ENCODE measurements at regions not wholly inside any gene's neighbourhood (a gene's known extent, or its start where the extent isn't known, plus 50 kb on each side); places are given as distances from the start of the nearest gene placed in this dataset.

DNA sequence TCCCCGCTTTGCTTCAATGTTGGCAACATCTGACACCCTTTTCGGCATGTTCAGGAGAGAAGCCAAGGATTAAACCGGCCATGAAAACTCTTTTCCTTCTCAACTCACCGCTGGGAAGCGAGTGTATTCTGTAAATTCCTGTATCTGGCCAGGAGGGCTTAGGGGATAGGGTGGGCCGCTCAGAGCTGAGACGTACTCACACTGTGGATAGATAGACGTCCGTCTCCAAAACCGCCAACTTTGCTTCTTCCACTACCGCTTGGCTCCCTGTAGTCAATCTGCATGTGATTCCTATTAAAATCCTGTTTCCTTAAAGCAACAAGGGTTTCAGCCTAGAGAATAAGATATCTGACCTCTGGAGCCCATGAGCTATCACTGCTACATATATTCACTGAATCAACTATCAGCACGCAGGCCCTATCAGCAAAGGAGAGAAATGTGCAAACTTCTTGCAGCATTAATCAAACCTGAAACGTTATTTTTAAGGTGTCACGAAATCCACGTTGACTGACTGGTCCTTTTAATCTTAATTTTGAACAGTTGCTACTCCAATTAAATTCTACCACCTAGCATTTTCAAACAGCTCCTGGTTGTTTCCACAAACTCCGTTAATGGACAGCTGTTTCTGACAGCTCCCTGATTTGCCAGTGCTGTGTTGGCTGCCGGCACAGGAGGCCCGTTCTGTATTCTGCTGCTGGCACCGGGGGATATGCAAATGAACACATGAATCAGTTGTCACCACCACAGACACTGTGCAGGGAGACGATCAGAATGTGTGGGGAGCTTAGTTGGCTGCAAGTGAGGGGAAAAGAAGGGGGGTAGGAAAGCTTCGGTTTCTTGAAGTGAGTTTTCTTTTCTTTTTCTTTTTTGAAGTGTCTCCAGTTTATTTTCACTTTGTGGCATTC is 438.9 kb upstream of the ARRDC4 start:
- no peak for TF ChIP-seq EED (CRISPR knock-in tag; IDR thresholded peaks at IDR 0.05)
- no peak for TF ChIP-seq SOX13 (IDR thresholded peaks at IDR 0.05)
- TF ChIP-seq SOX13 (CRISPR knock-in tag; conservative IDR thresholded peaks at IDR 0.05 in 1 of 2, IDR thresholded peaks at IDR 0.05 in 1 of 2): no peak
- TF ChIP-seq MIER3 (CRISPR knock-in tag; IDR thresholded peaks at IDR 0.05; ENCODE audit: borderline replicate concordance): no peak
- TF ChIP-seq BHLHE40 (IDR thresholded peaks at IDR 0.05; ENCODE audit: low read length): no peak
- TF ChIP-seq CREB1 (IDR thresholded peaks at IDR 0.05): no peak
- no peak for TF ChIP-seq CREB1 (CRISPR knock-in tag; IDR thresholded peaks at IDR 0.05)

Measured in HepG2 (cell line).